IMR-90 (cell line): ENCODE measurements at regions not wholly inside any gene's neighbourhood (a gene's known extent, or its start where the extent isn't known, plus 50 kb on each side); places are given as distances from the start of the nearest gene placed in this dataset.

Source experiments
- BHLHE40 ChIP-seq: fragments of 150-350 bp; IDR thresholded peaks from 2 replicates; pipeline ENCODE4 v1.6.1; 2016; ENCODE audit warnings: mild to moderate bottlenecking, low read depth, low read length
- POLR2A ChIP-seq: IDR thresholded peaks from 2 replicates; pipeline ENCODE4 v1.6.1; 2012; ENCODE audit warnings: mild to moderate bottlenecking, low read depth, low read length
- RAD21 ChIP-seq: IDR thresholded peaks from 2 replicates; pipeline ENCODE4 v1.6.1; 2012; ENCODE audit warnings: low read length, improper control_type of control experiment
- TF ChIP-seq, protein P1 (sequence below): conservative IDR thresholded peaks from 2 replicates; pipeline ENCODE4 v1.5.1; 2012; ENCODE audit warnings: mild to moderate bottlenecking, low read depth, low read length, improper control_type of control experiment

- TF ChIP-seq, protein P1, sequence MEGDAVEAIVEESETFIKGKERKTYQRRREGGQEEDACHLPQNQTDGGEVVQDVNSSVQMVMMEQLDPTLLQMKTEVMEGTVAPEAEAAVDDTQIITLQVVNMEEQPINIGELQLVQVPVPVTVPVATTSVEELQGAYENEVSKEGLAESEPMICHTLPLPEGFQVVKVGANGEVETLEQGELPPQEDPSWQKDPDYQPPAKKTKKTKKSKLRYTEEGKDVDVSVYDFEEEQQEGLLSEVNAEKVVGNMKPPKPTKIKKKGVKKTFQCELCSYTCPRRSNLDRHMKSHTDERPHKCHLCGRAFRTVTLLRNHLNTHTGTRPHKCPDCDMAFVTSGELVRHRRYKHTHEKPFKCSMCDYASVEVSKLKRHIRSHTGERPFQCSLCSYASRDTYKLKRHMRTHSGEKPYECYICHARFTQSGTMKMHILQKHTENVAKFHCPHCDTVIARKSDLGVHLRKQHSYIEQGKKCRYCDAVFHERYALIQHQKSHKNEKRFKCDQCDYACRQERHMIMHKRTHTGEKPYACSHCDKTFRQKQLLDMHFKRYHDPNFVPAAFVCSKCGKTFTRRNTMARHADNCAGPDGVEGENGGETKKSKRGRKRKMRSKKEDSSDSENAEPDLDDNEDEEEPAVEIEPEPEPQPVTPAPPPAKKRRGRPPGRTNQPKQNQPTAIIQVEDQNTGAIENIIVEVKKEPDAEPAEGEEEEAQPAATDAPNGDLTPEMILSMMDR: no peak
- TF ChIP-seq POLR2A (no peak), RAD21 (no peak), BHLHE40 (no peak)
Measured at GRCh38 chr13:39930060-39930459, 274.6 kb downstream of the COG6 start.
